ENCODE measurements at regions not wholly inside any gene's neighbourhood (a gene's known extent, or its start where the extent isn't known, plus 50 kb on each side); places are given as distances from the start of the nearest gene placed in this dataset.

- TF ChIP-seq, protein P1, sequence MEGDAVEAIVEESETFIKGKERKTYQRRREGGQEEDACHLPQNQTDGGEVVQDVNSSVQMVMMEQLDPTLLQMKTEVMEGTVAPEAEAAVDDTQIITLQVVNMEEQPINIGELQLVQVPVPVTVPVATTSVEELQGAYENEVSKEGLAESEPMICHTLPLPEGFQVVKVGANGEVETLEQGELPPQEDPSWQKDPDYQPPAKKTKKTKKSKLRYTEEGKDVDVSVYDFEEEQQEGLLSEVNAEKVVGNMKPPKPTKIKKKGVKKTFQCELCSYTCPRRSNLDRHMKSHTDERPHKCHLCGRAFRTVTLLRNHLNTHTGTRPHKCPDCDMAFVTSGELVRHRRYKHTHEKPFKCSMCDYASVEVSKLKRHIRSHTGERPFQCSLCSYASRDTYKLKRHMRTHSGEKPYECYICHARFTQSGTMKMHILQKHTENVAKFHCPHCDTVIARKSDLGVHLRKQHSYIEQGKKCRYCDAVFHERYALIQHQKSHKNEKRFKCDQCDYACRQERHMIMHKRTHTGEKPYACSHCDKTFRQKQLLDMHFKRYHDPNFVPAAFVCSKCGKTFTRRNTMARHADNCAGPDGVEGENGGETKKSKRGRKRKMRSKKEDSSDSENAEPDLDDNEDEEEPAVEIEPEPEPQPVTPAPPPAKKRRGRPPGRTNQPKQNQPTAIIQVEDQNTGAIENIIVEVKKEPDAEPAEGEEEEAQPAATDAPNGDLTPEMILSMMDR (IDR thresholded peaks at IDR 0.05), result no peak
- TF ChIP-seq POLR2A (IDR thresholded peaks at IDR 0.05), result no peak
- no peak for TF ChIP-seq POLR2AphosphoS5 (IDR thresholded peaks at IDR 0.05; ENCODE audit: insufficient read depth in 1 of 2, low read depth in 1 of 2)
Observed at GRCh38 chr21:41675574-41675973, 91.3 kb downstream of the RIPK4 start.

All from vagina (tissue), 2 donors.